NCI-H526 treated with DMSO at 0.1 percent for 48 hours (cell line): ENCODE measurements at regions not wholly inside any gene's neighbourhood (a gene's known extent, or its start where the extent isn't known, plus 50 kb on each side); places are given as distances from the start of the nearest gene placed in this dataset.

Experiments
- DNase-seq: peaks from one replicate; lab custom pipeline; 2025; lab: John Stamatoyannopoulos, UW

- DNase-seq = no peak
These were observed 107.3 kb upstream of the LIPC start for GRCh38 chr15:58324533-58324932.

- DNase-seq = no peak
These were observed 103.8 kb upstream of the LIPC start for GRCh38 chr15:58327958-58328357.

- no peak for DNase-seq
These were observed 102.6 kb upstream of the LIPC start for GRCh38 chr15:58329211-58329610.

- no peak for DNase-seq
These were observed 101.8 kb upstream of the LIPC start for GRCh38 chr15:58329781-58330671.

GRCh38 chr15:58330741-58331559 lies 100.8 kb upstream of the LIPC start:
- DNase-seq = no peak

GRCh38 chr15:58331560-58331912 lies 100.3 kb upstream of the LIPC start:
- DNase-seq = no peak

- DNase-seq = peak; percentile 21
These were observed 99.7 kb upstream of the LIPC start for GRCh38 chr15:58331913-58332675.

- DNase-seq = no peak
These were observed 99.0 kb upstream of the LIPC start for GRCh38 chr15:58332676-58333400.

GRCh38 chr15:58334803-58335202 lies 97.0 kb upstream of the LIPC start:
- no peak for DNase-seq

- DNase-seq = no peak
These were observed 95.6 kb upstream of the LIPC start for GRCh38 chr15:58336161-58336560.

- DNase-seq = no peak
These were observed 91.6 kb upstream of the LIPC start for GRCh38 chr15:58340176-58340575.

GRCh38 chr15:58342508-58342907 lies 89.3 kb upstream of the LIPC start:
- DNase-seq = no peak

GRCh38 chr15:58344213-58345070 lies 87.3 kb upstream of the LIPC start:
- no peak for DNase-seq

DNA sequence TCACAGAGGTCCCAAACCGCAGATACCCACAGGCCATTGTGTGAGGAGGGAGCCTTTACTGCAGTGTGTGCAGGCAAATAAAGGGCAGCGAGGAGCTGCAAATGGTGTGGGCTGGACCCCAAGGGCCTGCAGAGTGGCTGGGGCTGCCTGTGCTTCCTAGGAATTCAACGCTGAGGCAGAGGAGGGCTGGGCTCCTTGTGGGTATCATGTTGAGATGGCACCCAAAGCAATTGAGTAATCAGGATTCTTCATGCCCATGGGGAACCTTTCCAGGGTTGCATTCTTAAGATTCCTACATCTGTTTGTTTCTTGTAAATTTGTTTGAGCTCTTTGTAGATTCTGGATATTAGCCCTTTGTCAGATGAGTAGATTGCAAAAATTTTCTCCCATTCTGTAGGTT lies 85.4 kb upstream of the LIPC start:
- DNase-seq = no peak

- DNase-seq = peak; percentile 27
These were observed 83.5 kb upstream of the LIPC start for GRCh38 chr15:58348095-58348812.

DNA sequence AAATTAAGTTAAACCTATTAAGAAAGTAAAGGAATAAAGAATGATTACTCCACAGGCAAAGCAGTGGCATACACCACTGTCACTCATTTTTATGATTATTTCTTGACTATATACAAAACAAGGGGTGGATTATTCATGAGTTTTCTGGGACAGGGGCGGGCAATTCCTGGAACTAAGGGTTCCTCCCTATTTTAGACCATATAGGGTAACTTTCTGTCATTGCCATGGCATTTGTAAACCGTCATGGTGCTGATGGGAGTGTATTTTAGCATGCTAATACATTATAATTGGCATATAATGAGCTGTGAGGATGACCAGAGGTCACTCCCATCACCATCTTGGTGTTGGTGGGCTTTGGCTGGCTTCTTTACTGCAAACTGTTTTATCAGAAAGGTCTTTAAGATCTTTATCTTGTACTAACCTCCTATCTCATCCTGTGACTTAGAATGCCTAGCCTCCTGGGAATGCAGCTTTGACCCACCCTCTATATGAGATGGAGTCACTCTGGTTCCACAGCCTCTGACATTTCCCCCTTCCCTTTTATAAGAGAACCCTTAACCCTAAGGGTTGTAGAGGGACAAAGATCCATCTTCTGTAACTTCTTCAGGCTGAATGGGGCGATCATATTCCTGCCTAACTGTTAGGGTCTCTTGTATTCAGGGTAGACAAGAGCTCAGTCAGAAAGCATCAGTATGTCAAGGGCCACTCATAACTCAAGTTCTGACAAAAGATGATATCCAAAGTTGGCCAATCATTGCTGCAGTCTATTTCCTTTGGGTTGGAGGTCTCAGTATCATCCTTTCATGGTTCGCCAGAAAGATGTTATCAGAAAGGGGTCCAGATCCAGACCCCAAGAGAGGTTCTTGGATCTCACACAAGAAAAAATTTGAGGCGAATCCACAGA lies 79.5 kb upstream of the LIPC start:
- no peak for DNase-seq

- DNase-seq = no peak
These were observed 76.3 kb upstream of the LIPC start for GRCh38 chr15:58355382-58355971.

GRCh38 chr15:58355973-58356372 lies 75.8 kb upstream of the LIPC start:
- DNase-seq = no peak
